ENCODE measurements at regions not wholly inside any gene's neighbourhood (a gene's known extent, or its start where the extent isn't known, plus 50 kb on each side); places are given as distances from the start of the nearest gene placed in this dataset.

DNA sequence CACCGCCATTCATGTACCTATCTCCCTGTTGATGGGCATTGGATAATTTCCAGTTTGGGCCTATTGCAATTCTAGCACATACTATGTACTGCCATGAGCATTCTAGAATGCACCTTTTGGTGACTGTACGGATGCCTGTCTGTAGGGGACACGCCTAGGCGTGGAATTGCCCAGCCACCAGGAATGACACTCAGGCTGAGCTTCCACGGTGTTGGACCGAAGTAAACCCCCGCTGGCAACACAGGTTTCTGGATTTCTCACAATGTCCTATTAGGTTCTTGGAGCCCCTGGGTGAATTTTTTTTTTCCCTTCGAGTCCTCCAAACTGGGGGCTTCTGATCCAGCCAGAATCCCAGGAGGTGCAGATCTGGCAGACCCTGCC, 146.6 kb downstream of the IRF8 start:
- TF ChIP-seq JUN (IDR thresholded peaks at IDR 0.05; ENCODE audit: borderline replicate concordance, insufficient read depth, insufficient read length, low read depth) (no peak), POLR2A (IDR thresholded peaks at IDR 0.05; ENCODE audit: low read depth, low read length) (no peak), GATA2 (IDR thresholded peaks at IDR 0.05; ENCODE audit: insufficient read depth, insufficient read length, low read depth, low read length) (no peak), POLR2AphosphoS5 (IDR thresholded peaks at IDR 0.05; ENCODE audit: insufficient read depth, low read depth, low read length) (no peak)
- TF ChIP-seq, protein P1, sequence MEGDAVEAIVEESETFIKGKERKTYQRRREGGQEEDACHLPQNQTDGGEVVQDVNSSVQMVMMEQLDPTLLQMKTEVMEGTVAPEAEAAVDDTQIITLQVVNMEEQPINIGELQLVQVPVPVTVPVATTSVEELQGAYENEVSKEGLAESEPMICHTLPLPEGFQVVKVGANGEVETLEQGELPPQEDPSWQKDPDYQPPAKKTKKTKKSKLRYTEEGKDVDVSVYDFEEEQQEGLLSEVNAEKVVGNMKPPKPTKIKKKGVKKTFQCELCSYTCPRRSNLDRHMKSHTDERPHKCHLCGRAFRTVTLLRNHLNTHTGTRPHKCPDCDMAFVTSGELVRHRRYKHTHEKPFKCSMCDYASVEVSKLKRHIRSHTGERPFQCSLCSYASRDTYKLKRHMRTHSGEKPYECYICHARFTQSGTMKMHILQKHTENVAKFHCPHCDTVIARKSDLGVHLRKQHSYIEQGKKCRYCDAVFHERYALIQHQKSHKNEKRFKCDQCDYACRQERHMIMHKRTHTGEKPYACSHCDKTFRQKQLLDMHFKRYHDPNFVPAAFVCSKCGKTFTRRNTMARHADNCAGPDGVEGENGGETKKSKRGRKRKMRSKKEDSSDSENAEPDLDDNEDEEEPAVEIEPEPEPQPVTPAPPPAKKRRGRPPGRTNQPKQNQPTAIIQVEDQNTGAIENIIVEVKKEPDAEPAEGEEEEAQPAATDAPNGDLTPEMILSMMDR (IDR thresholded peaks at IDR 0.05; ENCODE audit: extremely low read depth in 1 of 2, insufficient read depth in 1 of 2, low read depth in 1 of 2, low read length in 2 of 2) = no peak

Data from endothelial cell of umbilical vein (primary cell).